Activated naive CD8-positive, alpha-beta T cell treated with anti-CD3 and anti-CD28 coated beads, Interleukin-2, amount 50 U/mL, for 16 hours (primary cell): ENCODE measurements at regions not wholly inside any gene's neighbourhood (a gene's known extent, or its start where the extent isn't known, plus 50 kb on each side); places are given as distances from the start of the nearest gene placed in this dataset.
A peak's percentile ranks its signal among the peaks of the same experiment; 100 is the strongest.

ENCODE experiments used
- DNase-seq: peaks from one replicate; pipeline ENCODE4 v3.0.0-alpha.2; 2020; ENCODE audit warnings: low read depth, low spot score

- DNase-seq, result peak; percentile 58
Observed at GRCh38 chr4:56757821-56758411, 63.6 kb downstream of the SPINK2 start.

GRCh38 chr4:56757261-56757746 is 64.2 kb downstream of the SPINK2 start:
- no peak for DNase-seq

- no peak for DNase-seq
Observed at GRCh38 chr4:56755901-56756300, 65.6 kb downstream of the SPINK2 start.

- no peak for DNase-seq
Observed at GRCh38 chr4:56752985-56753384, 68.5 kb downstream of the SPINK2 start.

- DNase-seq, result no peak
Observed at GRCh38 chr4:56750231-56750630, 69.1 kb upstream of the HOPX start.

- DNase-seq, result no peak
Observed at GRCh38 chr4:56748271-56748670, 67.2 kb upstream of the HOPX start.

- no peak for DNase-seq
Observed at GRCh38 chr4:56746639-56747038, 65.5 kb upstream of the HOPX start.

GRCh38 chr4:56745042-56745441 is 63.9 kb upstream of the HOPX start:
- DNase-seq, result no peak

GRCh38 chr4:56744030-56744429 is 62.9 kb upstream of the HOPX start:
- DNase-seq, result no peak

- DNase-seq, result no peak
Observed at GRCh38 chr4:56743550-56743949, 62.5 kb upstream of the HOPX start.

GRCh38 chr4:56742080-56742871 is 61.2 kb upstream of the HOPX start:
- no peak for DNase-seq

GRCh38 chr4:56741595-56741994 is 60.5 kb upstream of the HOPX start:
- DNase-seq, result no peak

- DNase-seq, result no peak
Observed at GRCh38 chr4:56739066-56739777, 58.1 kb upstream of the HOPX start.

- no peak for DNase-seq
Observed at GRCh38 chr4:56737666-56738065, 56.6 kb upstream of the HOPX start.

- no peak for DNase-seq
Observed at GRCh38 chr4:56733352-56733751, 52.3 kb upstream of the HOPX start.

GRCh38 chr4:56732301-56732700 is 51.2 kb upstream of the HOPX start:
- no peak for DNase-seq

- DNase-seq, result no peak
Observed at GRCh38 chr4:56731857-56732256, 50.8 kb upstream of the HOPX start.
